WTC11 (cell line): ENCODE measurements at regions not wholly inside any gene's neighbourhood (a gene's known extent, or its start where the extent isn't known, plus 50 kb on each side); places are given as distances from the start of the nearest gene placed in this dataset.

Source experiments
- ATAC-seq: fragments of 200-7000 bp; cut with Tn5 transposase; 2 replicates; pipeline ENCODE4 v1.10.0; 2021; ENCODE audit warnings: mild to moderate bottlenecking, moderate library complexity
- CTCF ChIA-PET: fragments of 300-600 bp; sonication (Branson Sonifier 250); formaldehyde crosslinking; loops from one replicate; lab custom pipeline; 2021; ENCODE audit warnings: antibody characterized with exemption; lab: Charles Lee
- POLR2A ChIA-PET: fragments of 350-600 bp; sonication (Branson Sonifier 250); formaldehyde crosslinking; loops from one replicate; lab custom pipeline; 2021; ENCODE audit warnings: antibody characterized with exemption; lab: Charles Lee
- DNase-seq: peaks from one replicate; pipeline ENCODE4 v3.0.0; 2021; ENCODE audit warnings: low spot score
- H3K27ac Mint-ChIP-seq: 2 replicates; pipeline ENCODE4 v1.8.0; 2021; ENCODE audit warnings: mixed read lengths
- H3K27me3 Mint-ChIP-seq: 2 replicates; pipeline ENCODE4 v1.8.0; 2021; ENCODE audit warnings: low read depth, mild to moderate bottlenecking, moderate library complexity, mixed read lengths
- H3K36me3 Mint-ChIP-seq: 2 replicates; pipeline ENCODE4 v1.8.0; 2021; ENCODE audit warnings: mixed read lengths
- H3K4me1 Mint-ChIP-seq: 2 replicates; pipeline ENCODE4 v1.8.0; 2022; ENCODE audit warnings: mixed read lengths
- H3K4me3 Mint-ChIP-seq: 2 replicates; pipeline ENCODE4 v1.8.0; 2021; ENCODE audit warnings: mild to moderate bottlenecking, moderate library complexity, mixed read lengths
- H3K9me3 Mint-ChIP-seq: 2 replicates; pipeline ENCODE4 v1.8.0; 2021; ENCODE audit warnings: mixed read lengths
- AR ChIP-seq: fragments of 250-450 bp; sonication (Bioruptor Pico); IDR thresholded peaks from 2 replicates; pipeline ENCODE4 v1.9.0; 2021; ENCODE audit warnings: mild to moderate bottlenecking
- FOXJ3 ChIP-seq: sonication (generic); formaldehyde crosslinking; IDR thresholded peaks from 2 replicates; pipeline ENCODE4 v1.9.0; 2021; ENCODE audit warnings: missing genetic modification reagents, mild to moderate bottlenecking, borderline replicate concordance
- FOXK1 ChIP-seq: sonication (generic); formaldehyde crosslinking; IDR thresholded peaks from 2 replicates; pipeline ENCODE4 v1.8.0; 2022; ENCODE audit warnings: mild to moderate bottlenecking, moderate library complexity, missing genetic modification reagents
- FOXP1 ChIP-seq: sonication (generic); formaldehyde crosslinking; IDR thresholded peaks from 2 replicates; pipeline ENCODE4 v1.8.0; 2022; ENCODE audit warnings: missing genetic modification reagents, mild to moderate bottlenecking, moderate library complexity, borderline replicate concordance
- GABPB1 ChIP-seq: sonication (generic); formaldehyde crosslinking; IDR thresholded peaks from 2 replicates; pipeline ENCODE4 v1.8.1; 2023; ENCODE audit warnings: mild to moderate bottlenecking, missing genetic modification reagents
- JUN ChIP-seq: sonication (generic); formaldehyde crosslinking; IDR thresholded peaks from 2 replicates; pipeline ENCODE4 v1.8.0; 2023; ENCODE audit warnings: mild to moderate bottlenecking, missing genetic modification reagents
- KAT7 ChIP-seq: sonication (generic); formaldehyde crosslinking; IDR thresholded peaks from 2 replicates; pipeline ENCODE4 v1.8.1; 2023; ENCODE audit warnings: missing genetic modification reagents, mild to moderate bottlenecking, borderline replicate concordance
- MYBL2 ChIP-seq: sonication (generic); formaldehyde crosslinking; IDR thresholded peaks from 2 replicates; pipeline ENCODE4 v1.8.1; 2023; ENCODE audit warnings: mild to moderate bottlenecking, moderate library complexity, missing genetic modification reagents
- NFE2L1 ChIP-seq: sonication (generic); formaldehyde crosslinking; IDR thresholded peaks from 2 replicates; pipeline ENCODE4 v1.8.1; 2023; ENCODE audit warnings: missing genetic modification reagents
- OVOL2 ChIP-seq: fragments of 250-450 bp; sonication (Bioruptor Pico); IDR thresholded peaks from 2 replicates; pipeline ENCODE4 v1.9.0; 2021; ENCODE audit warnings: mild to moderate bottlenecking, borderline replicate concordance
- PRRX2 ChIP-seq: fragments of 250-450 bp; sonication (Bioruptor Pico); IDR thresholded peaks from 2 replicates; pipeline ENCODE4 v1.8.0; 2021; ENCODE audit warnings: mild to moderate bottlenecking
- RORB ChIP-seq: fragments of 250-450 bp; sonication (Bioruptor Pico); IDR thresholded peaks from 2 replicates; pipeline ENCODE4 v1.9.0; 2021; ENCODE audit warnings: mild to moderate bottlenecking
- SP1 ChIP-seq: sonication (generic); formaldehyde crosslinking; conservative IDR thresholded peaks from 2 replicates; pipeline ENCODE4 v1.8.1; 2022; ENCODE audit warnings: missing genetic modification reagents
- TEAD1 ChIP-seq: sonication (generic); formaldehyde crosslinking; IDR thresholded peaks from 2 replicates; pipeline ENCODE4 v1.8.0; 2022; ENCODE audit warnings: mild to moderate bottlenecking, missing genetic modification reagents
- TP53 ChIP-seq: sonication (generic); formaldehyde crosslinking; IDR thresholded peaks from 2 replicates; pipeline ENCODE4 v1.8.1; 2023; ENCODE audit warnings: mild to moderate bottlenecking, missing genetic modification reagents
- ZNF219 ChIP-seq: sonication (generic); formaldehyde crosslinking; IDR thresholded peaks from 2 replicates; pipeline ENCODE4 v1.8.0; 2023; ENCODE audit warnings: missing genetic modification reagents, mild to moderate bottlenecking, borderline replicate concordance
- ZNF263 ChIP-seq: sonication (generic); formaldehyde crosslinking; IDR thresholded peaks from 2 replicates; pipeline ENCODE4 v1.8.1; 2022; ENCODE audit warnings: low read depth, mild to moderate bottlenecking, moderate library complexity, missing genetic modification reagents
- ZNF281 ChIP-seq: sonication (generic); formaldehyde crosslinking; IDR thresholded peaks from 2 replicates; pipeline ENCODE4 v1.8.0; 2023; ENCODE audit warnings: mild to moderate bottlenecking, missing genetic modification reagents
- ZNF396 ChIP-seq: fragments of 250-450 bp; sonication (Bioruptor Pico); IDR thresholded peaks from 2 replicates; pipeline ENCODE4 v1.8.0; 2021; ENCODE audit warnings: mild to moderate bottlenecking, moderate library complexity, borderline replicate concordance
- ZNF416 ChIP-seq: fragments of 250-450 bp; sonication (Bioruptor Pico); IDR thresholded peaks from 2 replicates; pipeline ENCODE4 v1.9.0; 2021; ENCODE audit warnings: mild to moderate bottlenecking, inconsistent platforms
- ZNF425 ChIP-seq: fragments of 250-450 bp; sonication (Bioruptor Pico); conservative IDR thresholded peaks from 2 replicates; pipeline ENCODE4 v1.9.0; 2021; ENCODE audit warnings: mild to moderate bottlenecking
- ZNF671 ChIP-seq: fragments of 250-450 bp; sonication (Bioruptor Pico); IDR thresholded peaks from 2 replicates; pipeline ENCODE4 v1.8.0; 2021; ENCODE audit warnings: mild to moderate bottlenecking
- TF ChIP-seq, protein P1 (sequence below): fragments of 250-450 bp; sonication (Bioruptor Pico); IDR thresholded peaks from 2 replicates; pipeline ENCODE4 v2.1.2; 2022; ENCODE audit warnings: mild to moderate bottlenecking, moderate library complexity
- TF ChIP-seq, protein P2 (sequence below): sonication (generic); formaldehyde crosslinking; IDR thresholded peaks from 2 replicates; pipeline ENCODE4 v1.8.1; 2022; ENCODE audit warnings: mild to moderate bottlenecking, missing genetic modification reagents, moderate library complexity, borderline replicate concordance

- no peaks in the 10 kb centered on the region for H3K9me3 Mint-ChIP-seq
- no peak for ATAC-seq
- H3K27ac Mint-ChIP-seq, result no peak overlapping the region
- CTCF ChIA-PET, result interaction anchor here (0.6 to 4.4 kb wide), 6 partner anchors 17 to 157 kb away, joined by 3 to 32 read pairs (median 12); no protein-coding TSS in a partner anchor
- H3K27me3 Mint-ChIP-seq, result peaks cover 2% of the 10 kb centered on the region
- no peak overlapping the region for H3K4me3 Mint-ChIP-seq
- no peak for TF ChIP-seq ZNF219
- TF ChIP-seq, protein P1, sequence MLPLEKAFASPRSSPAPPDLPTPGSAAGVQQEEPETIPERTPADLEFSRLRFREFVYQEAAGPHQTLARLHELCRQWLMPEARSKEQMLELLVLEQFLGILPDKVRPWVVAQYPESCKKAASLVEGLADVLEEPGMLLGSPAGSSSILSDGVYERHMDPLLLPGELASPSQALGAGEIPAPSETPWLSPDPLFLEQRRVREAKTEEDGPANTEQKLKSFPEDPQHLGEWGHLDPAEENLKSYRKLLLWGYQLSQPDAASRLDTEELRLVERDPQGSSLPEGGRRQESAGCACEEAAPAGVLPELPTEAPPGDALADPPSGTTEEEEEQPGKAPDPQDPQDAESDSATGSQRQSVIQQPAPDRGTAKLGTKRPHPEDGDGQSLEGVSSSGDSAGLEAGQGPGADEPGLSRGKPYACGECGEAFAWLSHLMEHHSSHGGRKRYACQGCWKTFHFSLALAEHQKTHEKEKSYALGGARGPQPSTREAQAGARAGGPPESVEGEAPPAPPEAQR (CRISPR knock-in tag), result no peak
- no peak for TF ChIP-seq ZNF263
- no peak for TF ChIP-seq TEAD1 (CRISPR knock-in tag)
- TF ChIP-seq ZNF416 (CRISPR knock-in tag), result no peak
- TF ChIP-seq ZNF671 (CRISPR knock-in tag), result no peak
- no peak for TF ChIP-seq GABPB1
- TF ChIP-seq FOXK1 (CRISPR knock-in tag), result no peak
- no peak for TF ChIP-seq SP1 (CRISPR knock-in tag)
- TF ChIP-seq AR (CRISPR knock-in tag), result no peak
- no peak for TF ChIP-seq ZNF281
- no peak for TF ChIP-seq OVOL2 (CRISPR knock-in tag)
- TF ChIP-seq FOXP1 (CRISPR knock-in tag), result no peak
- TF ChIP-seq JUN, result no peak
- no peak for TF ChIP-seq ZNF425
- TF ChIP-seq TP53, result no peak
- no peak for TF ChIP-seq PRRX2 (CRISPR knock-in tag)
- TF ChIP-seq, all 79 proteins: peak for 0
- peaks cover 59% of the 10 kb centered on the region for H3K4me1 Mint-ChIP-seq
- POLR2A ChIA-PET, result no interaction called here
- DNase-seq, result no peak
- H3K36me3 Mint-ChIP-seq, result no peaks in the 10 kb centered on the region
Measured at GRCh38 chr11:120061036-120061760, 76.7 kb downstream of the TRIM29 start.

GRCh38 chr11:120060512-120060911 lies 77.4 kb downstream of the TRIM29 start:
- Mint-ChIP-seq H3K27me3 (peaks cover 4% of the 10 kb centered on the region), H3K9me3 (no peaks in the 10 kb centered on the region), H3K4me1 (peaks cover 66% of the 10 kb centered on the region), H3K4me3 (no peak overlapping the region), H3K36me3 (no peaks in the 10 kb centered on the region), H3K27ac (no peak overlapping the region)
- ChIA-PET CTCF (interaction anchor here (0.7 to 4.4 kb wide), 4 partner anchors 19 to 158 kb away, joined by 4 to 32 read pairs (median 19); no protein-coding TSS in a partner anchor), POLR2A (no interaction called here)
- ATAC-seq (no peak), DNase-seq (no peak)
- TF ChIP-seq FOXJ3 (CRISPR knock-in tag) (no peak), KAT7 (CRISPR knock-in tag) (no peak), ZNF396 (no peak), ZNF281 (no peak), NFE2L1 (CRISPR knock-in tag) (no peak), MYBL2 (CRISPR knock-in tag) (no peak), RORB (no peak), JUN (no peak)
- TF ChIP-seq, protein P2, sequence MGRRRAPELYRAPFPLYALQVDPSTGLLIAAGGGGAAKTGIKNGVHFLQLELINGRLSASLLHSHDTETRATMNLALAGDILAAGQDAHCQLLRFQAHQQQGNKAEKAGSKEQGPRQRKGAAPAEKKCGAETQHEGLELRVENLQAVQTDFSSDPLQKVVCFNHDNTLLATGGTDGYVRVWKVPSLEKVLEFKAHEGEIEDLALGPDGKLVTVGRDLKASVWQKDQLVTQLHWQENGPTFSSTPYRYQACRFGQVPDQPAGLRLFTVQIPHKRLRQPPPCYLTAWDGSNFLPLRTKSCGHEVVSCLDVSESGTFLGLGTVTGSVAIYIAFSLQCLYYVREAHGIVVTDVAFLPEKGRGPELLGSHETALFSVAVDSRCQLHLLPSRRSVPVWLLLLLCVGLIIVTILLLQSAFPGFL (CRISPR knock-in tag), result no peak
